Esophagus muscularis mucosa (tissue), 4 donors: ENCODE measurements at regions not wholly inside any gene's neighbourhood (a gene's known extent, or its start where the extent isn't known, plus 50 kb on each side); places are given as distances from the start of the nearest gene placed in this dataset.

Experiments
- CTCF ChIP-seq, 3 experiments: fragments of 200-600 bp in 2 of 3; fragments of 450-650 bp in 1 of 3; sonication (generic) in 2 of 3; IDR thresholded peaks; one replicate each; pipeline ENCODE4 v1.5.1; 2017 to 2019; ENCODE audit warnings: antibody characterized with exemption in 3 of 3, mild to moderate bottlenecking in 2 of 3, moderate library complexity in 1 of 3
- EP300 ChIP-seq: sonication (generic); formaldehyde crosslinking; IDR thresholded peaks from one replicate; pipeline ENCODE4 v1.6.1; 2017; ENCODE audit warnings: antibody characterized with exemption
- POLR2A ChIP-seq: fragments of 450-650 bp; IDR thresholded peaks from one replicate; pipeline ENCODE4 v1.6.1; 2017; ENCODE audit warnings: antibody characterized with exemption, moderate library complexity, mild to moderate bottlenecking, low read depth
- POLR2AphosphoS5 ChIP-seq, 2 donors: sonication (generic); formaldehyde crosslinking; IDR thresholded peaks; one replicate each; pipeline ENCODE4 v1.6.1; 2017; ENCODE audit warnings: antibody characterized with exemption in 2 of 2

DNA sequence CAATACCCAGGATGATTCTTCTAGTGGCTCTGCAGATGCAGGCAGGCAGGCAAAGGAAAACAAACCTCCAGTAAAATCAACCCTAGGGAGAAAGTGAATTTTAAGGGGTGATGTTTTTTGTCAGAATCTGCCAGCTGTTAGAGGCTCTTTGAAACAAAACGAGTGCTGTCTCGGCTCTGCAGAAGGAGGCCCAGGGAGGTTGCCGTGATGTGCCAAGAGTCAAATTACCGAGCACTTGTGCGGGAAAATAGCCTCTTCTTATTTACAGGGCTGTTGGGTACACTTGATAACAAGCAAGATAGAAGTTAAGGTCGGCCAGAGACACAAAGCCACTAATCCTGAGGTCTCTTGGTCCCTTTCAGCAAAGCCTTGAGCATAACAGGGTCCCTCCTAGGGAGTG is 68.9 kb upstream of the EEF2KMT start:
- TF ChIP-seq CTCF (IDR thresholded peaks at IDR 0.05) (no peak), POLR2A (no peak), POLR2AphosphoS5 (IDR thresholded peaks at IDR 0.05) (no peak), EP300 (no peak)
